ENCODE measurements at regions not wholly inside any gene's neighbourhood (a gene's known extent, or its start where the extent isn't known, plus 50 kb on each side); places are given as distances from the start of the nearest gene placed in this dataset.

DNA sequence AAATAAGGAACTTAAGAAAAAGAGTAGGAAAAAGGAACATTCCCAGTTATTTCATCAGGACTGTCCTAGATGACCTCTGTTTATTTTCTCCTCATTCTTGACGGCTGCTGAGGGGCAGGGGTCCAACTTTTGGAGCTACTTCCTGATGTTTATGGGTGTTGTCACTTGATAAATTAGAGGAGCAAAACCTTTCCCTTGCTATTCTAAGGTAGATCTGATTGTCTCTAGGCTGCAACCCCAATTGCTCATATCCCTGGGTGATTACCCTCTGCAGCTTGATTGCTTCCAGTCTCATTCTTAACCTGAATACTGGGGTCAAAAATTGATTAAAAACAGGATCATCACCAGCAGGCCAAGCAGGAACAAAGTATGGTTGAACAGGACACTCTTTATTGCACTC is 311.0 kb upstream of the NDN start:
- H3K4me1 ChIP-seq (ENCODE audit: control insufficient read depth, insufficient read depth, low read length), result no peaks in the 10 kb centered on the region
- Mint-ChIP-seq H3K4me1 (no peaks in the 10 kb centered on the region), H3K27me3 (ENCODE audit: low read depth in 2 of 2) (no peaks in the 10 kb centered on the region), H3K9me3 (peaks cover 11 to 14% of the 10 kb centered on the region in 2 donors), H3K27ac (no peak overlapping the region), H3K4me3 (no peak overlapping the region), H3K36me3 (no peaks in the 10 kb centered on the region)
- ATAC-seq (no peak), DNase-seq (no peak)
- no peak for TF ChIP-seq CTCF (IDR thresholded peaks at IDR 0.05)
- H3K27ac ChIP-seq (ENCODE audit: low read length), result no peak overlapping the region
- H3K4me3 ChIP-seq (ENCODE audit: low read length), result no peak overlapping the region
- 40% methylated on average over 1 of the region's 1 CpG for WGBS (ENCODE audit: insufficient coverage)
- peaks cover 9% of the 10 kb centered on the region for H3K9me3 ChIP-seq (ENCODE audit: control insufficient read depth, insufficient read depth, low read length)
- H3K36me3 ChIP-seq (ENCODE audit: control insufficient read depth, insufficient read depth, low read length), result no peaks in the 10 kb centered on the region
- intact Hi-C loops (cut with micrococcal nuclease), result loop anchor here (10.0 kb wide), 1 partner anchor 53 kb away; no protein-coding TSS in a partner anchor
- no peaks in the 10 kb centered on the region for H3K27me3 ChIP-seq (ENCODE audit: control insufficient read depth, insufficient read depth, low read length)

- no peak for ATAC-seq
- no peaks in the 10 kb centered on the region for H3K27me3 Mint-ChIP-seq (ENCODE audit: low read depth in 2 of 2)
- Histone ChIP-seq H3K4me3 (ENCODE audit: low read length) (no peak overlapping the region), H3K27ac (ENCODE audit: low read length) (no peak overlapping the region), H3K9me3 (ENCODE audit: control insufficient read depth, insufficient read depth, low read length) (no peaks in the 10 kb centered on the region), H3K4me1 (ENCODE audit: control insufficient read depth, insufficient read depth, low read length) (no peaks in the 10 kb centered on the region), H3K27me3 (ENCODE audit: control insufficient read depth, insufficient read depth, low read length) (no peaks in the 10 kb centered on the region), H3K36me3 (ENCODE audit: control insufficient read depth, insufficient read depth, low read length) (no peaks in the 10 kb centered on the region)
- intact Hi-C loops (cut with micrococcal nuclease), result no loop called here
- no peak overlapping the region for H3K27ac Mint-ChIP-seq
- no peaks in the 10 kb centered on the region for H3K36me3 Mint-ChIP-seq
- no peak for TF ChIP-seq CTCF (IDR thresholded peaks at IDR 0.05)
- DNase-seq, result no peak
- peaks cover 15 to 20% of the 10 kb centered on the region in 2 donors for H3K9me3 Mint-ChIP-seq
- WGBS (ENCODE audit: insufficient coverage), result no CpG with 5 or more reads among the region's 1 CpG
- H3K4me1 Mint-ChIP-seq, result no peaks in the 10 kb centered on the region
- no peak overlapping the region for H3K4me3 Mint-ChIP-seq
Observed at GRCh38 chr15:24008476-24008875, 321.4 kb upstream of the NDN start.

GRCh38 chr15:24017470-24017869 is 330.4 kb upstream of the NDN start:
- Histone ChIP-seq H3K4me3 (ENCODE audit: low read length) (no peak overlapping the region), H3K4me1 (ENCODE audit: control insufficient read depth, insufficient read depth, low read length) (no peaks in the 10 kb centered on the region), H3K36me3 (ENCODE audit: control insufficient read depth, insufficient read depth, low read length) (no peaks in the 10 kb centered on the region), H3K9me3 (ENCODE audit: control insufficient read depth, insufficient read depth, low read length) (no peaks in the 10 kb centered on the region), H3K27me3 (ENCODE audit: control insufficient read depth, insufficient read depth, low read length) (no peaks in the 10 kb centered on the region), H3K27ac (ENCODE audit: low read length) (no peak overlapping the region)
- Mint-ChIP-seq H3K36me3 (no peaks in the 10 kb centered on the region), H3K4me1 (no peaks in the 10 kb centered on the region), H3K27me3 (ENCODE audit: low read depth in 2 of 2) (no peaks in the 10 kb centered on the region), H3K9me3 (peaks cover 14 to 16% of the 10 kb centered on the region in 2 donors), H3K4me3 (no peak overlapping the region), H3K27ac (no peak overlapping the region)
- no peak for ATAC-seq
- TF ChIP-seq CTCF (IDR thresholded peaks at IDR 0.05), result no peak
- WGBS (ENCODE audit: insufficient coverage), result no CpG with 5 or more reads among the region's 1 CpG
- DNase-seq, result no peak
- intact Hi-C loops (cut with micrococcal nuclease), result no loop called here

DNA sequence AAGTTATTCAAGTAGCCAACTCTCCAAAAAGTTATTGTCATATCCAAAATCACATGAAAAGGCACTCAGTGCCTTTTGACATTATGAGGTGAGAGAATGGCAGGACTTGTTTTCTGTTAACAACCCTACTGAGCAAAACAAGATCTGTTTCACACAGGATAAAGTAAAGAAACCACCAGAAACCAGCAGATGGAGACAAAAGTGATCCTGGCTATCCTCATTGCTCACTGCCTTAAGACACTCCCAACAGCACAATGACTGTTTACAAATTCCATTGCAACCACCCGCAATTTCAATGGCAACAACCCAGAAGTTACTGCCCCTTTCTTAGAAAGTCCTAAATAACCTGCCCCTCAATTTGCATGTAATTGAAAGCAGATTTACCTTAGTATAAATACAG is 352.6 kb upstream of the NDN start:
- no peak for DNase-seq
- Mint-ChIP-seq H3K36me3 (peaks cover 18% of the 10 kb centered on the region), H3K4me1 (no peaks in the 10 kb centered on the region), H3K27me3 (ENCODE audit: low read depth in 2 of 2) (no peaks in the 10 kb centered on the region), H3K4me3 (no peak overlapping the region), H3K27ac (no peak overlapping the region), H3K9me3 (peaks cover 13 to 24% of the 10 kb centered on the region in 2 donors)
- ATAC-seq, result no peak
- WGBS (ENCODE audit: insufficient coverage), result 36% methylated on average over 1 of the region's 1 CpG
- H3K4me3 ChIP-seq (ENCODE audit: low read length), result no peak overlapping the region
- H3K4me1 ChIP-seq (ENCODE audit: control insufficient read depth, insufficient read depth, low read length), result no peaks in the 10 kb centered on the region
- H3K27ac ChIP-seq (ENCODE audit: low read length), result no peak overlapping the region
- no peaks in the 10 kb centered on the region for H3K36me3 ChIP-seq (ENCODE audit: control insufficient read depth, insufficient read depth, low read length)
- no peaks in the 10 kb centered on the region for H3K27me3 ChIP-seq (ENCODE audit: control insufficient read depth, insufficient read depth, low read length)
- peaks cover 7% of the 10 kb centered on the region for H3K9me3 ChIP-seq (ENCODE audit: control insufficient read depth, insufficient read depth, low read length)
- TF ChIP-seq CTCF (IDR thresholded peaks at IDR 0.05), result no peak
- intact Hi-C loops (cut with micrococcal nuclease), result no loop called here
